B cell (primary cell): ENCODE measurements at regions not wholly inside any gene's neighbourhood (a gene's known extent, or its start where the extent isn't known, plus 50 kb on each side); places are given as distances from the start of the nearest gene placed in this dataset.

Experiments
- CTCF ChIP-seq: fragments of 200-600 bp; IDR thresholded peaks from one replicate; pipeline ENCODE4 v1.8.0; 2022; ENCODE audit warnings: antibody characterized with exemption, mild to moderate bottlenecking
- EZH2 ChIP-seq: IDR thresholded peaks from 2 replicates; pipeline ENCODE4 v1.6.1; 2012; ENCODE audit warnings: borderline replicate concordance, low read depth, mild to moderate bottlenecking, moderate library complexity, low read length; ENCODE audit not compliant: insufficient read depth, poor library complexity, severe bottlenecking

- TF ChIP-seq CTCF (no peak), EZH2 (no peak)
These were observed 662.9 kb upstream of the ZNF608 start for GRCh38 chr5:125409234-125409860.
